H1 (cell line): ENCODE measurements at regions not wholly inside any gene's neighbourhood (a gene's known extent, or its start where the extent isn't known, plus 50 kb on each side); places are given as distances from the start of the nearest gene placed in this dataset.

ENCODE experiments used
- CHD7 ChIP-seq: fragments of 300-600 bp; sonication (generic); IDR thresholded peaks from 2 replicates; pipeline ENCODE4 v1.7.1; 2012; ENCODE audit warnings: low read length, moderate library complexity, mild to moderate bottlenecking, inconsistent platforms; ENCODE audit not compliant: insufficient replicate concordance
- CREB1 ChIP-seq: IDR thresholded peaks from 2 replicates; pipeline ENCODE4 v1.6.1; 2012; ENCODE audit warnings: inconsistent platforms
- GABPA ChIP-seq: IDR thresholded peaks from 2 replicates; pipeline ENCODE4 v1.6.1; 2011; ENCODE audit warnings: mild to moderate bottlenecking, low read length, moderate library complexity, borderline replicate concordance; ENCODE audit not compliant: insufficient read depth
- MAFK ChIP-seq: IDR thresholded peaks from 2 replicates; pipeline ENCODE4 v1.6.1; 2012; ENCODE audit warnings: low read depth, mild to moderate bottlenecking, improper control_type of control experiment, low read length
- POLR2AphosphoS5 ChIP-seq: IDR thresholded peaks from 2 replicates; pipeline ENCODE4 v1.6.1; 2011; ENCODE audit warnings: low read depth, low read length

GRCh38 chr13:90230311-90230710, 1117.2 kb upstream of the MIR17HG start (continued):
- TF ChIP-seq CHD7 (no peak), GABPA (no peak), MAFK (no peak), POLR2AphosphoS5 (no peak), CREB1 (no peak)
